NB4 (cell line): ENCODE measurements at regions not wholly inside any gene's neighbourhood (a gene's known extent, or its start where the extent isn't known, plus 50 kb on each side); places are given as distances from the start of the nearest gene placed in this dataset.

Experiments
- MAX ChIP-seq: IDR thresholded peaks from 2 replicates; pipeline ENCODE4 v1.6.1; 2011; ENCODE audit warnings: low read depth, low read length
- POLR2A ChIP-seq: IDR thresholded peaks from 2 replicates; pipeline ENCODE4 v1.6.1; 2011; ENCODE audit warnings: mild to moderate bottlenecking; ENCODE audit not compliant: insufficient read length; ENCODE audit errors: extremely low read depth

GRCh38 chr5:3809455-3809854 lies 213.8 kb downstream of the IRX1 start:
- TF ChIP-seq POLR2A (no peak), MAX (no peak)
